Caco-2 (cell line): ENCODE measurements at regions not wholly inside any gene's neighbourhood (a gene's known extent, or its start where the extent isn't known, plus 50 kb on each side); places are given as distances from the start of the nearest gene placed in this dataset.

ENCODE experiments used
- BruUV-seq: library from RNA; stranded (reverse); fragments of 400-500 nt; replicated peaks from 2 replicates; lab custom pipeline; 2021; lab: Mats Ljungman, UMichigan
- CTCF ChIA-PET: fragments of 300-600 bp; sonication (Branson Sonifier 250); formaldehyde crosslinking; loops from one replicate; lab custom pipeline; 2022; ENCODE audit warnings: antibody characterized with exemption; lab: Charles Lee
- POLR2A ChIA-PET: fragments of 300-600 bp; sonication (Branson Sonifier 250); formaldehyde crosslinking; loops from one replicate; lab custom pipeline; 2022; ENCODE audit warnings: antibody characterized with exemption; lab: Charles Lee
- DNase-seq, 2 experiments: peaks; one replicate each; pipeline versions ENCODE4 v3.0.0 to v3.0.0-alpha.2; 2020 to 2022
- H3K27me3 ChIP-seq: replicated peaks from 2 replicates; pipeline ENCODE4 v1.6.0; 2011; ENCODE audit warnings: low read length; ENCODE audit not compliant: control insufficient read depth, insufficient read depth
- H3K36me3 ChIP-seq: 2 replicates; pipeline ENCODE4 v1.5.1; 2011; ENCODE audit warnings: low read length; ENCODE audit not compliant: control insufficient read depth, insufficient read depth
- H3K4me1 ChIP-seq: fragments of 250-450 bp; sonication (Bioruptor Pico); 2 replicates; pipeline ENCODE4 v1.5.1; 2020; ENCODE audit warnings: mild to moderate bottlenecking
- H3K4me3 ChIP-seq: 2 replicates; pipeline ENCODE4 v1.5.1; 2011; ENCODE audit warnings: low read depth, mild to moderate bottlenecking, control low read depth, low read length
- H3K9me3 ChIP-seq: fragments of 250-450 bp; sonication (Bioruptor Pico); 2 replicates; pipeline ENCODE4 v1.5.1; 2020; ENCODE audit warnings: mild to moderate bottlenecking, moderate library complexity
- H3K27ac Mint-ChIP-seq: one replicate; pipeline ENCODE4 v1.8.0; 2022; ENCODE audit warnings: mixed read lengths; ENCODE audit not compliant: unreplicated experiment
- H3K27me3 Mint-ChIP-seq: one replicate; pipeline ENCODE4 v1.8.0; 2022; ENCODE audit warnings: mixed read lengths; ENCODE audit not compliant: insufficient read depth, unreplicated experiment
- H3K36me3 Mint-ChIP-seq: one replicate; pipeline ENCODE4 v1.8.0; 2022; ENCODE audit warnings: mild to moderate bottlenecking, mixed read lengths; ENCODE audit not compliant: insufficient read depth, unreplicated experiment
- H3K4me1 Mint-ChIP-seq: one replicate; pipeline ENCODE4 v1.8.0; 2022; ENCODE audit warnings: low read depth, mixed read lengths; ENCODE audit not compliant: unreplicated experiment
- H3K4me3 Mint-ChIP-seq: one replicate; pipeline ENCODE4 v1.8.0; 2022; ENCODE audit warnings: mild to moderate bottlenecking, moderate library complexity, mixed read lengths; ENCODE audit not compliant: unreplicated experiment
- H3K9me3 Mint-ChIP-seq: one replicate; pipeline ENCODE4 v1.8.0; 2022; ENCODE audit warnings: mixed read lengths; ENCODE audit not compliant: unreplicated experiment
- intact Hi-C: fragments of 100-400 bp; cut with micrococcal nuclease; formaldehyde crosslinking; loops from one replicate; pipeline ENCODE4 v1.10.0; 2022; ENCODE audit not compliant: unreplicated experiment
- TF ChIP-seq, protein P1 (sequence below), 2 experiments: fragments of 200-600 bp in 1 of 2; IDR thresholded peaks; 1 replicate in 1 of 2; 2 replicates in 1 of 2; pipeline versions ENCODE4 v1.5.1 to v1.8.0; 2011 to 2022; ENCODE audit warnings: antibody characterized with exemption in 1 of 2, control low read depth in 1 of 2, inconsistent platforms in 1 of 2, low read depth in 1 of 2, low read length in 1 of 2, mild to moderate bottlenecking in 1 of 2, moderate library complexity in 1 of 2; ENCODE audit not compliant: insufficient read depth in 1 of 2, severe bottlenecking in 1 of 2, unreplicated experiment in 1 of 2

GRCh38 chrX:112218388-112218787, 135.8 kb upstream of the TRPC5 start:
- Mint-ChIP-seq H3K27me3 (no peaks in the 10 kb centered on the region), H3K4me3 (no peak overlapping the region), H3K4me1 (no peaks in the 10 kb centered on the region), H3K27ac (no peak overlapping the region), H3K36me3 (no peaks in the 10 kb centered on the region), H3K9me3 (no peaks in the 10 kb centered on the region)
- Histone ChIP-seq H3K9me3 (no peaks in the 10 kb centered on the region), H3K36me3 (no peaks in the 10 kb centered on the region), H3K4me3 (no peak overlapping the region), H3K27me3 (no peaks in the 10 kb centered on the region), H3K4me1 (no peaks in the 10 kb centered on the region)
- CTCF ChIA-PET: no interaction called here
- no peak for DNase-seq
- TF ChIP-seq, protein P1, sequence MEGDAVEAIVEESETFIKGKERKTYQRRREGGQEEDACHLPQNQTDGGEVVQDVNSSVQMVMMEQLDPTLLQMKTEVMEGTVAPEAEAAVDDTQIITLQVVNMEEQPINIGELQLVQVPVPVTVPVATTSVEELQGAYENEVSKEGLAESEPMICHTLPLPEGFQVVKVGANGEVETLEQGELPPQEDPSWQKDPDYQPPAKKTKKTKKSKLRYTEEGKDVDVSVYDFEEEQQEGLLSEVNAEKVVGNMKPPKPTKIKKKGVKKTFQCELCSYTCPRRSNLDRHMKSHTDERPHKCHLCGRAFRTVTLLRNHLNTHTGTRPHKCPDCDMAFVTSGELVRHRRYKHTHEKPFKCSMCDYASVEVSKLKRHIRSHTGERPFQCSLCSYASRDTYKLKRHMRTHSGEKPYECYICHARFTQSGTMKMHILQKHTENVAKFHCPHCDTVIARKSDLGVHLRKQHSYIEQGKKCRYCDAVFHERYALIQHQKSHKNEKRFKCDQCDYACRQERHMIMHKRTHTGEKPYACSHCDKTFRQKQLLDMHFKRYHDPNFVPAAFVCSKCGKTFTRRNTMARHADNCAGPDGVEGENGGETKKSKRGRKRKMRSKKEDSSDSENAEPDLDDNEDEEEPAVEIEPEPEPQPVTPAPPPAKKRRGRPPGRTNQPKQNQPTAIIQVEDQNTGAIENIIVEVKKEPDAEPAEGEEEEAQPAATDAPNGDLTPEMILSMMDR (IDR thresholded peaks at IDR 0.05; ENCODE audit: insufficient read depth in 1 of 2, low read depth in 1 of 2, low read length in 1 of 2, severe bottlenecking in 1 of 2, unreplicated experiment in 1 of 2): no peak
- intact Hi-C loops: loop anchor here (10.0 kb wide), 1 partner anchor 56 kb away; no protein-coding TSS in a partner anchor
- no TSS peak for BruUV-seq
- POLR2A ChIA-PET: no interaction called here

DNA sequence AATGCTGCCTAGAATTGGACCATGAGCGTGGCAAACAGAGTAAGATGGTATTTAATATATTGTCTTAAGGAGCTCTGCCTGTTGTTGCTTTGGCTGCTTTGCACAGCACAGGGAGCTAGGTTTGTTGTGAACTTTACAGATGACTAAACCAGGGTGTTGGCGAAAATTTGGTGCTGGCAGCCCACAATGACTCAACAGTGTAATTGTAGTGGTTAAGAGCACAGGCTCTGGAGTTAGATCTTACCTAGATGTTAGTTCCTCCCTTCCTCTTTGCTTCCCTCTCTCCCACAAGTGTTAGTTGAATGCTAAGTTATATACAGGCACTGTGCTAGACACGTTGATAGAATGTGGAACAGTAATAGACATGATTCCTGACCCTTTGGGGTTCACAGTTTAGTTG, 128.9 kb upstream of the TRPC5 start:
- intact Hi-C loops: loop anchor here (10.0 kb wide), 1 partner anchor 63 kb away; no protein-coding TSS in a partner anchor
- BruUV-seq: no TSS peak
- Histone ChIP-seq H3K36me3 (no peaks in the 10 kb centered on the region), H3K27me3 (no peaks in the 10 kb centered on the region), H3K4me3 (no peak overlapping the region), H3K4me1 (no peaks in the 10 kb centered on the region), H3K9me3 (no peaks in the 10 kb centered on the region)
- Mint-ChIP-seq H3K4me3 (no peak overlapping the region), H3K9me3 (no peaks in the 10 kb centered on the region), H3K4me1 (no peaks in the 10 kb centered on the region), H3K36me3 (no peaks in the 10 kb centered on the region), H3K27me3 (no peaks in the 10 kb centered on the region), H3K27ac (no peak overlapping the region)
- TF ChIP-seq, protein P1 (IDR thresholded peaks at IDR 0.05; ENCODE audit: insufficient read depth in 1 of 2, low read depth in 1 of 2, low read length in 1 of 2, severe bottlenecking in 1 of 2, unreplicated experiment in 1 of 2): no peak
- POLR2A ChIA-PET: no interaction called here
- DNase-seq: no peak
- CTCF ChIA-PET: no interaction called here

GRCh38 chrX:112197840-112198239, 115.3 kb upstream of the TRPC5 start:
- no peaks in the 10 kb centered on the region for H3K36me3 Mint-ChIP-seq
- H3K4me1 Mint-ChIP-seq: no peaks in the 10 kb centered on the region
- Histone ChIP-seq H3K27me3 (no peaks in the 10 kb centered on the region), H3K36me3 (no peaks in the 10 kb centered on the region), H3K4me1 (no peaks in the 10 kb centered on the region), H3K4me3 (no peak overlapping the region), H3K9me3 (no peaks in the 10 kb centered on the region)
- H3K27me3 Mint-ChIP-seq: peaks cover 2% of the 10 kb centered on the region
- ChIA-PET CTCF (no interaction called here), POLR2A (no interaction called here)
- intact Hi-C loops: no loop called here
- DNase-seq: no peak
- TF ChIP-seq, protein P1 (IDR thresholded peaks at IDR 0.05; ENCODE audit: insufficient read depth in 1 of 2, low read depth in 1 of 2, low read length in 1 of 2, severe bottlenecking in 1 of 2, unreplicated experiment in 1 of 2): no peak
- H3K27ac Mint-ChIP-seq: no peak overlapping the region
- H3K4me3 Mint-ChIP-seq: no peak overlapping the region
- BruUV-seq: no TSS peak
- H3K9me3 Mint-ChIP-seq: no peaks in the 10 kb centered on the region
